ENCODE measurements at regions not wholly inside any gene's neighbourhood (a gene's known extent, or its start where the extent isn't known, plus 50 kb on each side); places are given as distances from the start of the nearest gene placed in this dataset.
"Not testable (repeated sequence)": the region's sequence is repeated elsewhere in the genome, so short reads cannot be mapped to it uniquely, and the experiment has no call there.

- no peak overlapping the region for H3K4me3 Mint-ChIP-seq
- no peaks in the 10 kb centered on the region for H3K36me3 Mint-ChIP-seq (ENCODE audit: low read depth)
- H3K27ac Mint-ChIP-seq (ENCODE audit: unreplicated experiment) = no peak overlapping the region
- no peak for TF ChIP-seq CTCF (conservative IDR thresholded peaks at IDR 0.05)
- no peaks in the 10 kb centered on the region for H3K9me3 Mint-ChIP-seq
- H3K27me3 Mint-ChIP-seq (ENCODE audit: low read depth) = peaks cover 5% of the 10 kb centered on the region
- DNase-seq (ENCODE audit: low read depth, low spot score) = no peak
- peaks cover 17% of the 10 kb centered on the region for H3K4me1 Mint-ChIP-seq
Observed at GRCh38 chr5:174535669-174536068, 188.7 kb upstream of the MSX2 start.

- not testable (repeated sequence) for H3K9me3 Mint-ChIP-seq; H3K27ac Mint-ChIP-seq (ENCODE audit: unreplicated experiment); H3K4me1 Mint-ChIP-seq; H3K36me3 Mint-ChIP-seq (ENCODE audit: low read depth); H3K4me3 Mint-ChIP-seq; DNase-seq (ENCODE audit: low read depth, low spot score)
- peaks cover 19% of the 10 kb centered on the region for H3K27me3 Mint-ChIP-seq (ENCODE audit: low read depth)
Observed at GRCh38 chr5:174539823-174540222, 184.6 kb upstream of the MSX2 start.

- no peaks in the 10 kb centered on the region for H3K4me1 Mint-ChIP-seq
- no peak for TF ChIP-seq CTCF (conservative IDR thresholded peaks at IDR 0.05)
- peaks cover 14% of the 10 kb centered on the region for H3K27me3 Mint-ChIP-seq (ENCODE audit: low read depth)
- no peak overlapping the region for H3K27ac Mint-ChIP-seq (ENCODE audit: unreplicated experiment)
- H3K9me3 Mint-ChIP-seq = no peaks in the 10 kb centered on the region
- no peak overlapping the region for H3K4me3 Mint-ChIP-seq
- no peaks in the 10 kb centered on the region for H3K36me3 Mint-ChIP-seq (ENCODE audit: low read depth)
- no peak for DNase-seq (ENCODE audit: low read depth, low spot score)
Observed at GRCh38 chr5:174542037-174542436, 182.3 kb upstream of the MSX2 start.

- H3K27me3 Mint-ChIP-seq (ENCODE audit: low read depth) = peaks cover 14% of the 10 kb centered on the region
- H3K27ac Mint-ChIP-seq (ENCODE audit: unreplicated experiment) = no peak overlapping the region
- no peaks in the 10 kb centered on the region for H3K9me3 Mint-ChIP-seq
- no peak overlapping the region for H3K4me3 Mint-ChIP-seq
- no peak for TF ChIP-seq CTCF (conservative IDR thresholded peaks at IDR 0.05)
- H3K36me3 Mint-ChIP-seq (ENCODE audit: low read depth) = no peaks in the 10 kb centered on the region
- DNase-seq (ENCODE audit: low read depth, low spot score) = no peak
- no peaks in the 10 kb centered on the region for H3K4me1 Mint-ChIP-seq
Observed at GRCh38 chr5:174542471-174542870, 181.9 kb upstream of the MSX2 start.

GRCh38 chr5:174545926-174546325 lies 178.5 kb upstream of the MSX2 start:
- Mint-ChIP-seq H3K9me3 (no peaks in the 10 kb centered on the region), H3K27ac (ENCODE audit: unreplicated experiment) (no peak overlapping the region)

GRCh38 chr5:174547814-174548213 lies 176.6 kb upstream of the MSX2 start:
- H3K4me1 Mint-ChIP-seq = no peaks in the 10 kb centered on the region
- peaks cover 7% of the 10 kb centered on the region for H3K27me3 Mint-ChIP-seq (ENCODE audit: low read depth)
- no peaks in the 10 kb centered on the region for H3K36me3 Mint-ChIP-seq (ENCODE audit: low read depth)
- H3K9me3 Mint-ChIP-seq = no peaks in the 10 kb centered on the region
- no peak for TF ChIP-seq CTCF (conservative IDR thresholded peaks at IDR 0.05)
- no peak overlapping the region for H3K27ac Mint-ChIP-seq (ENCODE audit: unreplicated experiment)
- no peak for DNase-seq (ENCODE audit: low read depth, low spot score)
- no peak overlapping the region for H3K4me3 Mint-ChIP-seq

More at GRCh38 chr5:174545926-174546325, 178.5 kb upstream of the MSX2 start:
- Mint-ChIP-seq H3K36me3 (ENCODE audit: low read depth) (no peaks in the 10 kb centered on the region), H3K4me1 (no peaks in the 10 kb centered on the region), H3K27me3 (ENCODE audit: low read depth) (peaks cover 14% of the 10 kb centered on the region), H3K4me3 (no peak overlapping the region)
- DNase-seq (ENCODE audit: low read depth, low spot score) = no peak
- no peak for TF ChIP-seq CTCF (conservative IDR thresholded peaks at IDR 0.05)
